ENCODE measurements at regions not wholly inside any gene's neighbourhood (a gene's known extent, or its start where the extent isn't known, plus 50 kb on each side); places are given as distances from the start of the nearest gene placed in this dataset.

DNA sequence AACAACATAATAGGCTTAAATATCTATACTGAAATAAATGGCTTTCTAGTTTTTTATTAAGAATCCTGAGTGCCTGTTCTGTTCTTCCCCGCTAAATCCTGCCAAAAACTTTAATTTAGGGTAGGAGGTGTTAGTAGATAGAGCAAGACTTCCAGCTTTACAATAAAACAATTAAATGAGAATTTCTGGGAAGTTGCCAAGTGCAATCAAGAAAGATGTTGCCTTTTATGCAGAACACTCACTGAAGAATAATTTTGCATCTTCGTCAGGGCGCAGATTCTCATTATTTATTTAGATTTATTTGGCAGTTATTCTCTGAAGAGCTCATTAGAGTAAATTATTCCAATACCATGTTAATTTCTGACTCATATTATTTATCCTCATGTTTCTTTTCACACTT is 103.2 kb upstream of the GPR141 start:
- no peak for TF ChIP-seq CTCF (IDR thresholded peaks at IDR 0.05)
- no peak for TF ChIP-seq EP300 (IDR thresholded peaks at IDR 0.05)
